GM21526 (cell line): ENCODE measurements at regions not wholly inside any gene's neighbourhood (a gene's known extent, or its start where the extent isn't known, plus 50 kb on each side); places are given as distances from the start of the nearest gene placed in this dataset.
"Not testable (repeated sequence)": the region's sequence is repeated elsewhere in the genome, so short reads cannot be mapped to it uniquely, and the experiment has no call there.

Experiments used
- ATAC-seq: cut with Tn5 transposase; IDR thresholded peaks from one replicate; pipeline ENCODE4 v1.9.1; 2021; ENCODE audit warnings: moderate library complexity; ENCODE audit not compliant: unreplicated experiment, low FRiP score

DNA sequence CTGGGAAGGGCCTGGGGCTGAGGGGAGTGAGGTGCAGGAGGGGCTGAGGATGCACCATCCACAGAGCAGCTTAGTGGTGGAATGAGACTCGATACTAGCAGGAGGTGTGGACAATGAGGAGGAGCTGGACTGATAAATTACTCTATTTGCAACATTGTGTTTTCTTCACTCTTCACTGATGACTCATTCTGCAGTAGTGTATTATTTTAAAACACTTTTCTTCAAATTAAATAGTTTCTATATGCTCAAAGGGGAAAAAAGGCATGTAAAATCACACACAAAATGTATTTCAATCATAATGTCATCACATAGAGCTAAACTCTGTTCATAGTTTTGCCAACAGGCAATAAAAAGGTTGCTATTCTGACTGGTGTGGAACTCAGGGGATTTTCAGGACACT lies 467.0 kb upstream of the CTSO start:
- ATAC-seq: no peak

DNA sequence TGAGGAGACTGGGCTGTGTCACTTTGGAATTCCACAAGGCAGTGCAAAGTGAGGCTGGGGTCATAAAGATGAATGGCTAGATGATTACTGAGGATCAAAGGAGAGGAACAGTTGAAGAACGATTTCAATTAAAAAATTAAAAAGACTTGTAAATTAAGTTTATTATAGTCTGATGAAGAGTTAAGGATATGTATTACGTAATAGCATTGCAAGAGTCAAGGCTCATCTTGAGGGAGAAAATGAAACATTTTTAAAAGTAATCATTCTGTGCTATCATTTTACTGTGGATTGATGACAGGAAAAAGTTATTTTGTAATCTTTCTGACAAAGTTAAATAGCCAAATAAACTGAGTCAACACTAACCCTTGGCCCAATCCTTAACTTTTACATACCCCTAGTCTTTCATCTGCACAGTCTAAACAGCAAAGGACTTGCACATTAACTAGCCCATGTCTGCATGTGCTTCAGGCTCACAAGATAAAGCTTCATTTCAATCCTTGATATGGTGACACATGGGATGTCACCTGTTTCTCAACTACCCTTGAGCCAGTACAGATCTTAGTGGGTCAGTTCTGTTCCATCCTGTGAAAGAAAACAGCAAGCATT lies 465.5 kb upstream of the CTSO start:
- no peak for ATAC-seq

DNA sequence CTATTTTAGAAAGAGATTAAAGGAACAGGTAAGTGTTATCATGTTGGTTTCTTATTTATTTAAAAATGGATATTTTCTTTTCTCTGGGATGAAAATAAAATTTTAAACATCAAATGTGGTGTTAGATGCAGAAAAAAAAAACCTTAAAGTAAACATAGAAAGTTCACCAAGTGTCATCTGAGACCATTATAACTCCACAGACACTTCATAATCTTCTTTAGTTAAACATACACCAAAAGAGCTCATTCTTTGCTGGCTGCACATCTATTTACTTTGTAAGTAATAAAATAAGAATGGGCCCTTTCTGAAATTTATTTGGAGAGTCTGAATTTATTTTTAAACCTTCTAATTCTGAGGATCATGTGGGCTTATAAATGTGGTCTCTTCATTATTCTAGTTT lies 460.7 kb upstream of the CTSO start:
- ATAC-seq: no peak

DNA sequence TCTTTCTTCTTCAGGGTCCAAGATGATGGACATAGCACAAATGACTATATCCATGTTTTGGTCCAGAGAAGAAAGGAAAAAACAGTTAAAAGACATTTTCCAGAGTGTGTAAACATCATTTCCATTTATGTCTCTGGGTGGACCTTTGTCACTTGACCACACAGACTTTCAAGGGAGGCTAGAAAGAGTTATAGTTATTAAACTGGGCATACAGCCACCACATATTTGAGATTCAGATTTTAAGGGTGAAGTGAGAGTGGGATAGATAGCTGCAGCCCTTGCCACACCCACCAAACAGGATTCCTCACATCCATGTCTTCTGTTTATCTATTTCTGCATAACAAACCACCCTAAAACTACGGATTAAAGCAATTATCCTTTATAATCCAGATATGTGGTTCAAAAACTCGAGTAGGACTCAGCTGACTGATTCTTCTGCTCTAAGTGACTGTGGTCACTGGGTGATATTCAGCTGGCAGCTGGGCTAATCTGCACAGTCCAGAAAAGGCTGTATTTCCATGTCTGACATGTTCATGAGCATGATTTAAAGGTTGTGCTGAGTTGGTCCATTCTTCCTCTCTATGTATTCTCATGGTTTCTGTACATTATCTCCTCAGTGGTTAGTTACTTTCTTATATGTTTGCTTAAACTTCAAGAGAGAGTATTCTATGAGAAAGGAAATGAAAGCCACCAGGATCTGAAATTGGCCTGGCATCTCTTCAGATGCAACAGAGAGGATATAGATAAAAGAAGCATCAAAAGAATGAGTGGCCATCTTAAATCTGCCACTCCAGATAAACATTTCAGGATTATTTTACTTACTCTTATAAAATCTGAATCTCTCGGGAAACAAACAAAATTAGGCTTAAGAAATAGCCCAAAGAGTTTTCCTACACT lies 459.8 kb upstream of the CTSO start:
- no peak for ATAC-seq

DNA sequence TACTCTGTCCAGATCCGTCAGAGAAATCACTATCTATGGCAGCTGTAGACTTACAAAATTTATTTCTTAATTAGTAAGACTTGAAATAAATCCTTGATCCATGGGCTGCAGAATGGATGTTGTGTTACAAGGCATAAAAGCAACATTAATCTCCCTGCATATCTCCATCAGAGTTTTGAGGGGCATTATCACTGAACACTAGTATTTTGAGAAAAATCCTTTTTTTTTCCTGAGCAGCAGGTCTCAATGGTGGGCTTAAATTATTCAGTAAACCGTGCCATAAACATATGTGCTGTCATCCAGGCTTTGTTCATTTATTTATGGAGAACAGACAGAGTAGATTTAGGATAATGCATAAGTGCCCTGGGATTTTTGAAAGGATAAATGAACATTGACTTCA lies 457.9 kb upstream of the CTSO start:
- ATAC-seq: no peak

DNA sequence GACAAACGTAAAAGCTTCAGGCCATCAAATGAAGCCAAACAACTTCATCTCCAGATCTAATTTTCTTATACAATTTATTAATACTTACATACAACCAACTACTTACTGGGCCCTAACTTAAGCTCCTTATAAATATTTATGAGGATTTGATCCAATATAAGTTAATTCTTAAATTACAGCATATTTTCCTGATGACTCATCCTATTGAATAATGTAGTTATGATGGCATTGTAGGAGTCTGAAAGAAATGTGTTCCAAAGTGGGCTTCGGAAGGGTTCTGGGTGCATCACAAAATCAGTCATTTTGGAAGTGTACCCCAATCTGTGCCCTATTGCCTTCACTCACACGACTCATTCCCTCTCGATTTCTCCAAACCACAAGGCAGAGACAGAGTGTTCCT lies 455.1 kb upstream of the CTSO start:
- no peak for ATAC-seq

DNA sequence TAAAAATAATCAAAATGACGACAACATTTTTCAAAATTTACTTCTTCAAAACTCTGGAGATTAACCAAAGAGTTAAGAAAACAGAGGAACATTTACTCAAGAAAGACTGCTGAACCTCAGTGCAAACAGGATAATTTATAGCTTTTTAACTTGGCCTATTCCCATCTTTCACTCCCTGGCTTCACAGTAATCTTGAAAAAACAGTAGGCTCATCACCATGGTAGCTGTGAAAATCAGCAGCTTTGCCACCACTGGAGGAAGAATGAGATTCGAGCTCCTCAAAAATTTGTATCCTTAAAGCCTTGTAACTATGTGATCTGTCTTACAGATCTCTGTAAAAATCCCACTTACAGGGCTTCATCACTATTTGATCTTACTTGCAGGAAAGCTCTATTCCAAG lies 447.7 kb upstream of the CTSO start:
- no peak for ATAC-seq

DNA sequence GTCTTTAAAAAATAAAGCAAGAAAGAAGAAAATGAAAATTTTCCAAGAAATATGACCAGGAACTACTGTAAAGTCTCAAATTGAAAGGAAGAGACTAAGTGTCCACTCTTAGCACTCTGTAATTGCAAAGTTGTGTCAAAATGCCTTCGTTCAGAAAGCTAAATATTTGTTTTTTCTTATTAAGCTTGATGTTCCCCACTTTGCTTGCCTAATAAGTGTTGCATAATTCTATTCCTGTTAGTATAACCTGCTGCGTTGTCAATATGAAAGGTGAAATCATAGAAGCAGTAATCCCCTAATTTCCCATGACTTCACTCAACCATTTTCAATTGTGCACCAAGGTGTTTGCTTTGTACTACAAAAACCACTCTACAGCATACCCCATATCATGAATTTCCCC lies 442.9 kb upstream of the CTSO start:
- no peak for ATAC-seq

DNA sequence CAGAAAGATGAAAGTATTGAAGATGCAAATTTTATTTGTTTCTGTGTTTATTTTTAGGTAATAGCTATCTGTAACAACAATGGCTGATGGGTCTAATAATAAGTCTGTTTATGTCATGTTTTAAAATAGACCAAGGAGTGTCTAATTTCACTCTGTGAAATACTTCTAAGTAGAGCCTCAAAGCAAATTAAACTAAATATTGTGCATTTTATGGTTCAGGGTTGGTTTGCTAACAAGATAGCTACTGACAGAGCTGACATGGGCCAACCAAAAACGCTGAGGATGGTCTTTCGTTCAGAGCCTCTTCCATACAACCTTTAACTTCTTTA lies 437.6 kb upstream of the CTSO start:
- ATAC-seq: no peak

DNA sequence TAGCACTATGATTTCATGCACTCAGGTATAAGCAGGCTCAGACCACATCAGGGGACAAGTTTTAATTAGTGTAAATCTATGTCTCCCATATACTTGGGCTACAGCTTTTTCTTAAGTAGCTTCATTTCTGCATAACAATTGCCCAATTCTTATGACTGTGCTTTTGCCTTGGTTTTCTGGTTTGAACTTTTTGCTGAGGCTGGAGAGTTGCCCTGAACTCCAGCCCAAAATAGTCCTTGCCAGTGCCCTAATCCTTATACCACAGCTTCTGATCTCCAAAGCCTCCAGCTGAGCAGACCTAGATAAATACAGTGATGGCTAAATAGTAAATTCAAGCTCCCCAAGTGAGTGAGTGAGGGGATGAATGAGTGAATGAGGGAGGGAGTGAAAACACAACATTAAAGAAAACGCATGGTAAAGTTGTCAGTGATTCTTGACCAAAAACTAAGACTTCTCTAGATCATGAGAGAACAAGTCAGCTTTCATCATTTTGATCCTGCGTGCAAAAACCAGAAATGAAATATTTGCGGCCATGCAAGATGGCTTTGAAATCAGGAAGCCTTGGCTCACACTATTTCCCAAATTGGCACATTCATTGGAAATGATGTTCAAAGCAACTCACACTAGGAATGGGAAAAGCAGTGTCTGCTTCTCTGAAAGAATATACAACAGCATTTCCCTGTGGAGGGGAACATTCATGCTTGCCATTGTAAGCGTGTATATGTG lies 437.1 kb upstream of the CTSO start:
- ATAC-seq: no peak

DNA sequence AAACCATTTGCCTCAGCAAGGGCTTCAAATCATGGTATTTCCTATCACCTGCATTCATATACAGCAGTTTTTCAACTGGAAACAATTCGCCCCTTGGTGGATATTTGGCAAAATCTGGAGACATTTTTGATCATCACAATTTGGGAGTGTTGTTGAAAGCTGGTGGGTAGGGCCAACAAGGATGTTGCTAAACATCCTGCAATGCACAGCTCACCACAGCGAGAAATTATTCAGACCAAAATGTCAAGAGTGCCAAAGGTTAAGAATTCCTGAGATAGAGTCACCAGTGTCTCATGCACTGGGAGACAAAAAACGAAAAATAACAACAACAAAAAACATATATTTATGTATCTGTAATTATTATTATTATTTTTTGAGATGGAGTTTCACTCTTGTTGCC lies 435.2 kb upstream of the CTSO start:
- no peak for ATAC-seq

DNA sequence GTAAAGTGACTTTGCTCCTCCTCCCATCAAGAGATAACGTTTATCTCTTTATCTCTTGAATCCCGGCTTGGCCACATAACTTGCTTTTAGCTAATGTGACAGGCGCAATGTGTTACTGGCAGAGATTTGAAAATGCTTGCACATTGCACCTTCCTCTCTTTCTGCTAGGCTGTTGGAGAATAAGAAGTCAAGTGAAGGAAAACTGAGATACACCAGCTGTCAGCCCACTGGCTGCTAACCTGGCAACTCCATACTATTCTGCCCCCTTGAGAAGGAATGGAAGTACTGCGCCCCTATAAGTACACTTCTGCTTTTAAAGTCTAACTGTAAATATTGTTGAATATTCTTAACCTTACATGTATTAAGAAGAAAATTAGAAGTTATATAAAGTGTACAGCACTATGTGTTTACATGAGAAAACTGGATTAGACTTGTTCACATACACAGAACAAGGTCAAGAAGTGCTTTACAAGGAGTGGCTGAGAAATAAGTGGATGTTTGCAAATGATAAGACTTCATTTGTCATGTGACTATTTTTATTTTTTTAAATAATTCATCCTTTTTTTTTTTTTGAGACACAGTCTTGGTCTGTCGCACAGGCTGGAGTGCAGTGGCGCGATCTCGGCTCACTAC lies 424.5 kb upstream of the CTSO start:
- no peak for ATAC-seq

DNA sequence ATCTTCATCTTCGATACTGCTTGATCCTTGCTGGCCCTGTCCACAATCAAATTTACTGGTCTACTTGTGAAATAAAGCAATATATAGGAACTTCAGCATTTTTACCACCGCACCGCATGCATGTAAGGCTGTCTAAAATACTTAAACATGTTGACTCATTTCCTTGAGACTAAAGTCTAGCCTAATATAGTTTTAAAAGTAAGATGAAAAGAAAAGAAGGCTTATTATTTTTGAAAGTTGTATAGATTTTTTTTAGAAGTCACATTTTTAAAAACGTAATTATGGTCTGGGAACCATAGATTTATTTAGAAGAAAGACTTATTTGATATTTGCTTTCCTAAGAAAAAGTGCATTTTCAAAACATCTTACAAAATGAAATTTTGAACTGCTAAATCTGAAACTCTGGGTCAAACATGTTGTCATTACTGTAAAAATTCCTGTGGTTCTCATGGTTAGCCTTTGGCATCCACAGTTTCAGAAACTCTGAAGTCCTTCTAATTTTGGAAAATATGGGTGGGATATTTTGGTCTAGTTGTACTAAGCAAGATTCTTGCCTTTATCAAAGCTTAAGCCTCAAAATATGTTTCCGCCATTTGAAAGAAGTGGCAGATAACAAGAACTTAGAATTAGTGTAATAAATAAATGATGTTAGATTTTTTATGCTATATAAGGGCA lies 423.5 kb upstream of the CTSO start:
- ATAC-seq: no peak

DNA sequence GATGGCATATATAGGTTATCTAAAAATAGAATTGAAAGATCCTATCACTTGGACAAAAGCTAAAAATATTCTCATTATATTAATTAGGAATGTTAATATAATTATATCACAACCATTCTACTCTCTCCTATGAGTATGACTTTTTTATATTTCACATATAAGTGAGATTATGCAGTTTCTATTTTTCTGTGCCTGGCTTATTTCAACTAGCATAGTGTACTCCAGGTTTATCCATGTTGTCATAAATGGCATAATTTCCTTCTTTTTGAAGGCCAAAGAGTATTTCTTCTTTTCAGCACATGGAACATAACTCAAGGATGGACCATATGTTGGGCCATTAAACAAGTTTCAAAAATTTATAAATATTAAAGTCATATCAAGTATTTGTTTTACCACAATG lies 421.2 kb upstream of the CTSO start:
- ATAC-seq: no peak

DNA sequence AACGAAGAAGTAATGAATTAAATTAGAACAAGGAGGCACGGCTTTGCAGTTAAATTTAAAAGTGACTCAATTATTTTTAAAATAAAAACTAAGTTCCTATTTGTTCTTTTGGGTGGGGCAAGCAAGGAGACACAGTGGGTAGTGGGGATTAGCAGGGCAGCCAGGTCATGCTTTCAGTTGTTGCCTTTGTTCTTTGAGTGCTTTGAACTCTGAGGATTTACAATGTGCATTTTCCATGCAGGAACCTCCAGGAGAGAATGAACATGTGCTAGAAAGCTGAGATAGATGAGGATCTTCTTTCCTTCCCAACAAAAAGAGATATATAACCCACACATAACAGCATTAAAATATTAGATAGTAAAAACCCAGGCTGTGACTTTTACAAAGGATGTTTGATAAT lies 420.4 kb upstream of the CTSO start:
- ATAC-seq: no peak

DNA sequence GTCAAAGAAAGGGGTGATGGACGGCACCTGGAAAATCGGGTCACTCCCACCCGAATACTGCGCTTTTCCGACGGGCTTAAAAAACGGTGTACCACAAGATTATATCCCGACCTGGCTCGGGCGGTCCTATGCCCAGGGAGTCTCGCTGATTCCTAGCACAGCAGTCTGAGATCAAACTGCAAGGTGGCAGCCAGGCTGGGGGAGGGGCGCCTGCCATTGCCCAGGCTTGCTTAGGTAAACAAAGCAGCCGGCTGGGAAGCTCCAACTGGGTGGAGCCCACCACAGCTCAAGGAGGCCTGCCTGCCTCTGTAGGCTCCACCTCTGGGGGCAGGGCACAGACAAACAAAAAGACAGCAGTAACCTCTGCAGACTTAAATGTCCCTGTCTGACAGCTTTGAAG lies 413.8 kb upstream of the CTSO start:
- ATAC-seq: not testable (repeated sequence)

DNA sequence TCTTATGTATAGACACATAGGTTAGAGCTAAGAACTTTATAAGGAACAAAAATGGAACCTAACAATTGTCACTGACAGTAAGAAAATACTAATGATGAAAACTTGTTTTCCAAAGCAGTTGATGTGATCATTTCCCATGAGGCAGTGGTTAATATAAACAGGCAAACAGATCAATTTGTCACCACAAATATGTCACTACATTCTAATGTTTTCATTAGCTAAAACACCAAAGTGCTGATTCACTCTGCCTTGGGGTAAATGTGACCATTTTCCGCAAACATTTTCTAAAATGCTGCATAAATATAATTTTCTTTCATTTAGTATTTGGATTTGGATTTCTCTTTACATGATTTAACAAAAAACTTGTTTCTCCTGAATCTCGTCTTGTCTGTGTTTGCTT lies 408.9 kb upstream of the CTSO start:
- ATAC-seq: no peak

DNA sequence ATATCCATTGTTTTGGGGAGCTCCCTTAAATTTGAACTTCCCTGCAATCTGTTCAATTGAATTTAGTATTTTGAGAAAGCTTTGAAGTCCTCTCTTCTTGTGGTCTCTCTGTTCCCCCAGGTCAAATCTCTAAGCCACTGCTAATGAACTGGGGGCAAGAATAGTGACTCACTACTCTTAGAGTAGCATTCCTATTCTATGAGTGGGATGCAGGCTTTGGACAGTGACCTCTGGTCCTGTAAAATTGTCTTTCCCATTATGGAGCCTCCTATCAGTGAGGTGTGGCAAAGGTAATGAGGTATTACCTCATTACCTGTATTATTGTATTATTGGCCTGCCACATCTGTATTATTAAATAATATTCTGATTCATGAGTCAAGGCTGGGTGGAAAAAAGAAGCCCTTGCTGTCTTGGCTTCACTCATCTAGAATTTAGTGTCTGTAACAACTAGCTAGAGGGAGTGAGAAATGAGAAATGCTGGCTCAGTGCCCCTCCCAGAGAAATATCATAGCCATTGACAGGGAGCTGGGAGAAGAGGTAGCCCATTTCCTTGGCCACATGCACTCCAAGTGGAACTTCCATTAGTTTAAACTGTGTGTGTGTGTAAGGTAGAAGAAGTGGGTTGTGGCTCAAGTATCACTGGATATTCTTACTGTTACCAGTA lies 393.9 kb upstream of the CTSO start:
- ATAC-seq: no peak

DNA sequence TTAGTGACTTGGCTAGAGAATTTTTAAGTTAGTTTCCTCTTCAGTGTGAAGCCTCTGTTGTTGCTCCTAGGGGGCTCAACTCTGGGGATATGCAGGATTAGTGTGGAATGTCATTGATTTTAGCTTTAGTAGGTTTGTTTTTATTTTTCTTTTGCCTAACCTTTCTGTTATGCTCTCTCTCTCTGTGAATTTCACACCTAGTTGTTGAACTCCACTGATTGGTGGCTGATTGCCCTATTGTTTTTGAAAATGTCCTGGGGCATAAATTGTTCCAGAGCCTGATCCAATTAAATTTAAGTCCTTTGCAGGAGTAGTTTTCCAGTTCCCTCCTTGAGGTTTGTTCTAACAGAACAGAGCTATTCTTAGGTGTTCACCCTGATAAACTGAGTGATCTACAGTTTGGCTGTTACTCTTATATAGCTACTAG lies 393.3 kb upstream of the CTSO start:
- no peak for ATAC-seq

DNA sequence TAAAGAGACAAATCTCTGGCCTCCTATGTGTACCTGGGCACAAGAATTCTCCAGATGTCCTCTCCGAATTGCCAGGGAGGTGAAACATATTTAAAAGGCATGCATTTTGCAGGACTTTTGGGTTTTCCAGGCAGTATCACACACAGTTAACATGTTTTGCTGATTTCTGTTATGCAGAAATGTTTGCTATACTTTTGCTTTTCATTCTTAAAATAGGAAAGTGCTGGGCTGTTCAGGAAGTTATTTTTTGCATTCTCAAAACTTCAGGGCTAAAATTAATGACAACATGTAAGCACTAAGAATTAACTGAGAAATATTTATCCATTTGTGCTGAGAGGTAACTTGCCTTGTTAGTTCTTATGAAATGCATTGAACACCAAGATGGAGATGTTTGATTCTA lies 390.7 kb upstream of the CTSO start:
- no peak for ATAC-seq
